ENCODE measurements at regions not wholly inside any gene's neighbourhood (a gene's known extent, or its start where the extent isn't known, plus 50 kb on each side); places are given as distances from the start of the nearest gene placed in this dataset.

DNA sequence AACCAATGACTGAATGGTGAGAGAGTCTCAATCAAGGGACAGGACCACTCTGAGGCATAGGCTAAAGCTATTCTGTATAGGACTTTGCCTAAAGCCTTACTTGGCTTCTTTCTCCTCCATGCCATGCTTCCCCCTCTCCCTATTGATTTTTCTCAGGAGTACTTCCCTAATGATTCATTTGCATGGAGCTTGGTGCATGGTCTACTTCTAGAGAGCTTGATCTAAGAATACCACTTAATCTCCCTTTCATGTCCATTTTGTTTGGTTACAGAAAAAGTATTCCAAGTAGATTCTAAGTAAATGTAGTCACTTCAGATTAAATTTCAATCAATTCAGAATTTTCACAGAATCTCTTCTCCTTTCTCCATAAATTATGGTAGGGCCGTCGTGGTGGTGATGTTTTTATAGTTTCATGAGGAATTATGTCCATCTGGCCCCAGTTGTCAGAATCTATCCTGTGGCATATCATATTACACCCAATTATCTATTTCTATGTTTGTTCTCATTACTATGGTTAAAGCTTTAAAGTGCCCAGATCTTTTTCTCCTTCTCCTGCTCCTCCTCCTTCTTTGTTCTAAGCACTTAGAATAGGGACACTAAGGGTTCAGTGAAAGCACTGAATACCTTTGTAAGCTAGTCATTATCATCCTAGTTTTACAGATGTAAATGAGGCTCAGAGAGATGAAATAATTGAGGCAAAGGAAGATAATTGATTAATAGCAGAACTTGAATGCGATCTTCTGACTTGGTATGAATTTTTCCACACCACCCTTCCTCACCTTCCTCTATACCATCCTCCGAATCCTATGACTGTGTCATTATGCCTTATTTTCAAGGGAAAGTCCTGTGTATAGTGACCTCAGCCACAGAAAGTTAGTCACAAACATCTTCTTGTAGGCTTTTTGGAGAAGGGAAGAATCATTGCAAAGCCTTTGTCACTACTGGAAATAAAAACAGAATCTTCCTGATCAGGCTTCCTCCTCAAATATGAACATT lies 85.6 kb upstream of the ZRANB2 start (continued):
- TF ChIP-seq CUX1 (CRISPR knock-in tag; IDR thresholded peaks at IDR 0.05) (no peak), GTF2A2 (tag; IDR thresholded peaks at IDR 0.05) (no peak), NELFE (IDR thresholded peaks at IDR 0.05; ENCODE audit: insufficient read depth, insufficient read length) (no peak), PHB (CRISPR knock-in tag; IDR thresholded peaks at IDR 0.05) (no peak), TOE1 (IDR thresholded peaks at IDR 0.05; ENCODE audit: borderline replicate concordance) (no peak), TOE1 (CRISPR knock-in tag; IDR thresholded peaks at IDR 0.05; ENCODE audit: borderline replicate concordance, low read depth) (no peak), PRMT5 (CRISPR knock-in tag; IDR thresholded peaks at IDR 0.05) (no peak), PKNOX1 (IDR thresholded peaks at IDR 0.05) (no peak), XRCC5 (IDR thresholded peaks at IDR 0.05; ENCODE audit: low read depth, low read length) (no peak)
